GM12878 (cell line): ENCODE measurements at regions not wholly inside any gene's neighbourhood (a gene's known extent, or its start where the extent isn't known, plus 50 kb on each side); places are given as distances from the start of the nearest gene placed in this dataset.

Experiments used
- ATAC-seq: fragments of 200-7000 bp; cut with Tn5 transposase; 3 replicates; pipeline ENCODE4 v1.9.1; 2020; ENCODE audit warnings: mild to moderate bottlenecking, moderate library complexity
- BruUV-seq: library from RNA; stranded (reverse); fragments of 400-500 nt; replicated peaks from 2 replicates; lab custom pipeline; 2021; lab: Mats Ljungman, UMichigan
- CTCF ChIA-PET: fragments of 300-600 bp; sonication (Branson Sonifier 250); formaldehyde crosslinking; extraction: SDS; loops from one replicate; lab custom pipeline; 2021; ENCODE audit warnings: inconsistent platforms; lab: Yijun Ruan, JAX
- POLR2A ChIA-PET: fragments of 350-600 bp; formaldehyde crosslinking; extraction: SDS; loops from one replicate; lab custom pipeline; 2021; ENCODE audit warnings: inconsistent platforms; lab: Charles Lee
- RAD21 ChIA-PET: fragments of 300-600 bp; sonication (Branson Sonifier 250); formaldehyde crosslinking; loops from one replicate; lab custom pipeline; 2023; ENCODE audit warnings: antibody characterized with exemption; ENCODE audit not compliant: unreplicated experiment; lab: Charles Lee
- SMC1A ChIA-PET: fragments of 300-600 bp; sonication (Branson Sonifier 250); formaldehyde crosslinking; loops from one replicate; lab custom pipeline; 2023; ENCODE audit not compliant: unreplicated experiment, uncharacterized antibody; lab: Charles Lee
- DNase-seq: peaks from one replicate; pipeline ENCODE4 v3.0.0-alpha.2; 2011; ENCODE audit warnings: low read depth, low spot score
- FAIRE-seq: peaks from 3 replicates; lab custom pipeline; 2011; peaks lifted over from hg19 to GRCh38; lab: Jason Lieb, UNC
- H2AFZ ChIP-seq: 2 replicates; pipeline ENCODE4 v1.6.0; 2011; ENCODE audit warnings: low read depth, low read length, control low read depth; ENCODE audit not compliant: control insufficient read depth
- H3K27ac ChIP-seq: 2 replicates; pipeline ENCODE4 v1.5.1; 2011; ENCODE audit warnings: control low read depth; ENCODE audit not compliant: control insufficient read depth, insufficient read depth
- H3K27me3 ChIP-seq, 2 experiments: replicated peaks in 1 of 2; 2 replicates each; pipeline versions ENCODE4 v1.6.0 to v1.6.1; 2011; ENCODE audit warnings: low read length in 1 of 2; ENCODE audit not compliant: control insufficient read depth in 2 of 2, insufficient read depth in 2 of 2
- H3K36me3 ChIP-seq, 2 experiments: 2 replicates each; pipeline ENCODE4 v1.5.1; 2011; ENCODE audit warnings: low read length in 1 of 2; ENCODE audit not compliant: control insufficient read depth in 2 of 2, insufficient read depth in 2 of 2
- H3K4me1 ChIP-seq: 2 replicates; pipeline ENCODE4 v1.6.1; 2011; ENCODE audit warnings: mild to moderate bottlenecking, low read length, moderate library complexity, mixed read lengths; ENCODE audit not compliant: control insufficient read depth, insufficient read depth
- H3K4me2 ChIP-seq: 2 replicates; pipeline ENCODE4 v1.6.0; 2011; ENCODE audit warnings: control low read depth; ENCODE audit not compliant: control insufficient read depth, insufficient read depth
- H3K4me3 ChIP-seq: fragments of 200-600 bp; sonication (generic); 2 replicates; pipeline ENCODE4 v1.5.1; 2016
- H3K79me2 ChIP-seq: 2 replicates; pipeline ENCODE4 v1.6.0; 2011; ENCODE audit warnings: low read length; ENCODE audit not compliant: control insufficient read depth, insufficient read depth
- H3K9ac ChIP-seq: 2 replicates; pipeline ENCODE4 v1.8.0; 2011; ENCODE audit warnings: low read length, control low read depth, mixed read lengths; ENCODE audit not compliant: control insufficient read depth, insufficient read depth
- H3K9me3 ChIP-seq: replicated peaks from 3 replicates; pipeline ENCODE4 v1.5.1; 2011; ENCODE audit warnings: mild to moderate bottlenecking, low read length; ENCODE audit not compliant: control insufficient read depth, insufficient read depth
- H4K20me1 ChIP-seq: 2 replicates; pipeline ENCODE4 v1.6.0; 2011; ENCODE audit not compliant: control insufficient read depth, insufficient read depth
- EGR1 ChIP-seq, 2 experiments: IDR thresholded peaks; 1 replicate in 1 of 2; 2 replicates in 1 of 2; pipeline ENCODE4 v1.6.1; 2011 to 2012; ENCODE audit warnings: low read depth in 2 of 2, low read length in 2 of 2, borderline replicate concordance in 1 of 2, mild to moderate bottlenecking in 1 of 2, moderate library complexity in 1 of 2
- GABPA ChIP-seq: IDR thresholded peaks from 2 replicates; pipeline ENCODE4 v1.6.1; 2014; ENCODE audit warnings: antibody characterized with exemption, low read depth, mild to moderate bottlenecking, inconsistent platforms
- HDGF ChIP-seq: fragments of 450-650 bp; IDR thresholded peaks from 2 replicates; pipeline ENCODE4 v1.6.1; 2016; ENCODE audit warnings: antibody characterized with exemption
- PAX8 ChIP-seq: fragments of 450-650 bp; IDR thresholded peaks from 2 replicates; pipeline ENCODE4 v1.6.1; 2017; ENCODE audit warnings: mild to moderate bottlenecking, moderate library complexity
- SKIL ChIP-seq: fragments of 450-650 bp; IDR thresholded peaks from 2 replicates; pipeline ENCODE4 v1.6.1; 2017; ENCODE audit warnings: mild to moderate bottlenecking, low read depth, inconsistent platforms; ENCODE audit not compliant: poor library complexity, severe bottlenecking
- SPI1 ChIP-seq: IDR thresholded peaks from 2 replicates; pipeline ENCODE4 v1.6.1; 2011; ENCODE audit warnings: low read depth, mild to moderate bottlenecking, low read length, moderate library complexity, borderline replicate concordance; ENCODE audit not compliant: insufficient read depth
- WRNIP1 ChIP-seq: IDR thresholded peaks from 2 replicates; pipeline ENCODE4 v1.6.1; 2011; ENCODE audit warnings: low read depth, low read length, improper control_type of control experiment, borderline replicate concordance
- WGBS: methylation state at CpG from one replicate; pipeline ENCODE4 v1.1.6; 2016; ENCODE audit warnings: low lambda C conversion rate; ENCODE audit not compliant: insufficient replicate concordance, insufficient coverage; ENCODE audit errors: missing lambda C conversion rate; 5-methylcytosine and 5-hydroxymethylcytosine counted together
- in situ Hi-C: fragments of 300-500 bp; cut with MboI; formaldehyde crosslinking; loops from 9 replicates; pipeline ENCODE4 v1.14.3; 2018; ENCODE audit warnings: mixed read lengths
- intact Hi-C: fragments of 100-400 bp; cut with micrococcal nuclease; formaldehyde crosslinking; loops from one replicate; pipeline ENCODE4 v1.14.2; 2022; ENCODE audit not compliant: unreplicated experiment
- TF ChIP-seq, protein P1 (sequence below): fragments of 450-650 bp; IDR thresholded peaks from 2 replicates; pipeline ENCODE4 v1.6.1; 2017; ENCODE audit warnings: mild to moderate bottlenecking, moderate library complexity
- TF ChIP-seq, protein P2 (sequence below): fragments of 450-650 bp; IDR thresholded peaks from 2 replicates; pipeline ENCODE4 v1.6.1; 2018; ENCODE audit warnings: mild to moderate bottlenecking, low read depth, moderate library complexity; ENCODE audit not compliant: partially characterized antibody

DNA sequence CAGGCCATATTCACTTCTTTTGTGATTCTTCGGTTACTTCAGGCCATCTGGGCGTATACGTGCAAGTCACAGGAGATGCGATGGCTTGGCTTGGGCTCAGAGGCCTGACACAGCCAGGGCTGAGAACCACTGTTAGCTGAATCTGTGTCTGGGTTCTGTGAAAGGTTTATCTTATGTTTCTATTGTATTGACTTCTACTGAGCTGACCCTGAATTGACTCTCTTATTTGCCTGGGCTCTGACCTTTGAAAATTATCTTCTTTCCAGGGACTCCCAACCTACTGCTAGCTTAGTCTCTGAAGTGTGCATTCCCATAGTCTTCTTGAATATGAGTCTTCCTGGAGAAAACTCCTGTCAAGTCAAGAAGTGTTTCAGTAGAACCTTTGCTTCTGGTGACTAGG lies 226.4 kb upstream of the SOX4 start:
- 98% methylated on average over 4 of the region's 4 CpGs for WGBS
- ChIA-PET SMC1A (interaction anchor here (0.7 kb wide), 1 partner anchor 28 kb away, joined by 3 read pairs; no protein-coding TSS in a partner anchor), CTCF (no interaction called here), POLR2A (no interaction called here)
- no peak overlapping the region for H3K4me2 ChIP-seq
- intact Hi-C loops: no loop called here
- no peak overlapping the region for H3K27ac ChIP-seq
- FAIRE-seq (no peak), ATAC-seq (no peak), DNase-seq (no peak)
- H3K9ac ChIP-seq: no peak overlapping the region
- in situ Hi-C loops: no loop called here
- no peaks in the 10 kb centered on the region for H3K36me3 ChIP-seq
- no TSS peak for BruUV-seq
- no peaks in the 10 kb centered on the region for H3K79me2 ChIP-seq
- no peaks in the 10 kb centered on the region for H3K27me3 ChIP-seq
- no peaks in the 10 kb centered on the region for H3K9me3 ChIP-seq
- H3K4me1 ChIP-seq: no peaks in the 10 kb centered on the region
- H3K4me3 ChIP-seq: no peak overlapping the region
- H4K20me1 ChIP-seq: no peaks in the 10 kb centered on the region
- no peak for TF ChIP-seq GABPA
- TF ChIP-seq PAX8: no peak
- TF ChIP-seq SPI1: no peak
- TF ChIP-seq, protein P1, sequence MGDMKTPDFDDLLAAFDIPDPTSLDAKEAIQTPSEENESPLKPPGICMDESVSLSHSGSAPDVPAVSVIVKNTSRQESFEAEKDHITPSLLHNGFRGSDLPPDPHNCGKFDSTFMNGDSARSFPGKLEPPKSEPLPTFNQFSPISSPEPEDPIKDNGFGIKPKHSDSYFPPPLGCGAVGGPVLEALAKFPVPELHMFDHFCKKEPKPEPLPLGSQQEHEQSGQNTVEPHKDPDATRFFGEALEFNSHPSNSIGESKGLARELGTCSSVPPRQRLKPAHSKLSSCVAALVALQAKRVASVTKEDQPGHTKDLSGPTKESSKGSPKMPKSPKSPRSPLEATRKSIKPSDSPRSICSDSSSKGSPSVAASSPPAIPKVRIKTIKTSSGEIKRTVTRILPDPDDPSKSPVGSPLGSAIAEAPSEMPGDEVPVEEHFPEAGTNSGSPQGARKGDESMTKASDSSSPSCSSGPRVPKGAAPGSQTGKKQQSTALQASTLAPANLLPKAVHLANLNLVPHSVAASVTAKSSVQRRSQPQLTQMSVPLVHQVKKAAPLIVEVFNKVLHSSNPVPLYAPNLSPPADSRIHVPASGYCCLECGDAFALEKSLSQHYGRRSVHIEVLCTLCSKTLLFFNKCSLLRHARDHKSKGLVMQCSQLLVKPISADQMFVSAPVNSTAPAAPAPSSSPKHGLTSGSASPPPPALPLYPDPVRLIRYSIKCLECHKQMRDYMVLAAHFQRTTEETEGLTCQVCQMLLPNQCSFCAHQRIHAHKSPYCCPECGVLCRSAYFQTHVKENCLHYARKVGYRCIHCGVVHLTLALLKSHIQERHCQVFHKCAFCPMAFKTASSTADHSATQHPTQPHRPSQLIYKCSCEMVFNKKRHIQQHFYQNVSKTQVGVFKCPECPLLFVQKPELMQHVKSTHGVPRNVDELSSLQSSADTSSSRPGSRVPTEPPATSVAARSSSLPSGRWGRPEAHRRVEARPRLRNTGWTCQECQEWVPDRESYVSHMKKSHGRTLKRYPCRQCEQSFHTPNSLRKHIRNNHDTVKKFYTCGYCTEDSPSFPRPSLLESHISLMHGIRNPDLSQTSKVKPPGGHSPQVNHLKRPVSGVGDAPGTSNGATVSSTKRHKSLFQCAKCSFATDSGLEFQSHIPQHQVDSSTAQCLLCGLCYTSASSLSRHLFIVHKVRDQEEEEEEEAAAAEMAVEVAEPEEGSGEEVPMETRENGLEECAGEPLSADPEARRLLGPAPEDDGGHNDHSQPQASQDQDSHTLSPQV: no peak
- no peak for TF ChIP-seq SKIL
- TF ChIP-seq, protein P2, sequence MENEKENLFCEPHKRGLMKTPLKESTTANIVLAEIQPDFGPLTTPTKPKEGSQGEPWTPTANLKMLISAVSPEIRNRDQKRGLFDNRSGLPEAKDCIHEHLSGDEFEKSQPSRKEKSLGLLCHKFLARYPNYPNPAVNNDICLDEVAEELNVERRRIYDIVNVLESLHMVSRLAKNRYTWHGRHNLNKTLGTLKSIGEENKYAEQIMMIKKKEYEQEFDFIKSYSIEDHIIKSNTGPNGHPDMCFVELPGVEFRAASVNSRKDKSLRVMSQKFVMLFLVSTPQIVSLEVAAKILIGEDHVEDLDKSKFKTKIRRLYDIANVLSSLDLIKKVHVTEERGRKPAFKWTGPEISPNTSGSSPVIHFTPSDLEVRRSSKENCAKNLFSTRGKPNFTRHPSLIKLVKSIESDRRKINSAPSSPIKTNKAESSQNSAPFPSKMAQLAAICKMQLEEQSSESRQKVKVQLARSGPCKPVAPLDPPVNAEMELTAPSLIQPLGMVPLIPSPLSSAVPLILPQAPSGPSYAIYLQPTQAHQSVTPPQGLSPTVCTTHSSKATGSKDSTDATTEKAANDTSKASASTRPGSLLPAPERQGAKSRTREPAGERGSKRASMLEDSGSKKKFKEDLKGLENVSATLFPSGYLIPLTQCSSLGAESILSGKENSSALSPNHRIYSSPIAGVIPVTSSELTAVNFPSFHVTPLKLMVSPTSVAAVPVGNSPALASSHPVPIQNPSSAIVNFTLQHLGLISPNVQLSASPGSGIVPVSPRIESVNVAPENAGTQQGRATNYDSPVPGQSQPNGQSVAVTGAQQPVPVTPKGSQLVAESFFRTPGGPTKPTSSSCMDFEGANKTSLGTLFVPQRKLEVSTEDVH: no peak
- TF ChIP-seq HDGF: no peak
- no peak for TF ChIP-seq WRNIP1
- no peak for TF ChIP-seq EGR1 (IDR thresholded peaks at IDR 0.05; ENCODE audit: borderline replicate concordance in 1 of 2, low read depth in 2 of 2, low read length in 2 of 2)
- TF ChIP-seq, all 136 proteins: peak for 0
- RAD21 ChIA-PET: no interaction called here
- H2AFZ ChIP-seq: no peak overlapping the region
